HG02973 (cell line): ENCODE measurements at regions not wholly inside any gene's neighbourhood (a gene's known extent, or its start where the extent isn't known, plus 50 kb on each side); places are given as distances from the start of the nearest gene placed in this dataset.
"Not testable (repeated sequence)": the region's sequence is repeated elsewhere in the genome, so short reads cannot be mapped to it uniquely, and the experiment has no call there.

Experiments used
- ATAC-seq: cut with Tn5 transposase; IDR thresholded peaks from one replicate; pipeline ENCODE4 v1.9.1; 2021; ENCODE audit warnings: moderate library complexity; ENCODE audit not compliant: unreplicated experiment

DNA sequence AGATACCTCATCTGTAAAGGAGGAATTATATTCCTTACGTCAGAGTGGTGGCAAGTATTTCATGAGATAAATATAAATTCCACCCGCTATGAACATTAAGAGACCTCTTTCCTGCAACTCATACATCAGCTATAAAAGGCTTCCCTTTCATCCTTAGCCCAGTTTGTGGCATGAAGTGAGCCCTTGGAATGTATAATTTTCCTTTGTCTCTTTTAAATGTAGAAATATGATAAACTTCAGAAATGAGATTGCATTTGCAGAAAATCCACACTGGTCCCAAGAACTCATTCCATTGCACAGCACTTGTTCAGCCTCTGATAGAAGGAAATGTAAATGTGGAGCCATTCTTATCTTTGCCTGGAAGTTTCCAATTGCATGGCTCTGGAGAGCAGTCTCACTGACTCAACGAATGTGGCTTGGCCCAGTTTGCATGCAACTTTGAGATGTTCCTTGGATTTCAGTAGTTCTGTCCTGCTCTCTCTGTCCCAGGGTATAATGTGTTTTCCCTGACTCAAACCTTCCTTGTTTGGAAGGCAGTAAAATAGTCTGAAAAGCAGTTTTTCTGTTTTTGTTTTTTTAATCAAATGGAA is 746.4 kb downstream of the CDH11 start:
- ATAC-seq: no peak

GRCh38 chr16:64370112-64370511 is 751.8 kb downstream of the CDH11 start:
- no peak for ATAC-seq

DNA sequence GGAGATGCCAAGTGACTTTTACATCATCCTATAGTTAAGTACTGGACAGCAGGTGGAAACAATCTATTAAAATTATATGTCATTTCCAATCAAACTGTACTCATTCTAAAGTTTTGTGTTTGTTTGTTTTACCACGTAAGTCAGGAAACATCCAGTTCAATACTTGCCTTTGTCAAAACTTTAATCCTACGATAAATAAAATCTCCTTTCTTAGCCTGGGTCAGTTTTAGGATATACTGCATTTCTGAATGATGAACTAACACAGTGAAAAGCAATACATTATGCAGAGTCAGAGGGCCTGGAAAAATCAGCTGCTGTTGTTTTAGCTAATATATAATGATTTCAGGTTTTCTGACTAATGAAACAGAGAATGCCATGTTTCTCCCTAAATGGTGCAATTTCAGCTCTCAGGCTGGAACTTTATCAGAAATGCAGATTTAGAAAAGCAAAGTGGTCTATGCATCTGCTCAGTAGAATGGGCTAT is 756.4 kb downstream of the CDH11 start:
- no peak for ATAC-seq

- ATAC-seq: no peak
Observed at GRCh38 chr16:64364894-64365293, 757.0 kb downstream of the CDH11 start.

DNA sequence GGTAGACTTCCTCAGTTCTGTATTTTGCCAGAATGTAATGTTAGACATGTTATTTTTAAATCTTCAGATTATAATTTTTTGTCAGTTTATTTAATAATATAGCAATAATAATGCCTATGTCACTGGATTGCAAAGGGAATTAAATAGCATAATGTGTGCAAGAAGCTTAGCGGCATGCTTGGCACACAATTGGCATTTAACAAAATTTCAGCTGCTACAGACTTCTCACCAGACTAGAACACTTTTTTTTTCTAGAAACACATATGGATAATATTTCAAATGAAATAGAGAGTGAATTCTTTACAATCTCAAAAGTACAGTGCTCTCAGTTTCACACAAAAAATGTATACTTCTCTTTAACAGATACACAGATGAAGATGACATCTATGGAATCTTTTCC is 757.4 kb downstream of the CDH11 start:
- ATAC-seq: no peak

DNA sequence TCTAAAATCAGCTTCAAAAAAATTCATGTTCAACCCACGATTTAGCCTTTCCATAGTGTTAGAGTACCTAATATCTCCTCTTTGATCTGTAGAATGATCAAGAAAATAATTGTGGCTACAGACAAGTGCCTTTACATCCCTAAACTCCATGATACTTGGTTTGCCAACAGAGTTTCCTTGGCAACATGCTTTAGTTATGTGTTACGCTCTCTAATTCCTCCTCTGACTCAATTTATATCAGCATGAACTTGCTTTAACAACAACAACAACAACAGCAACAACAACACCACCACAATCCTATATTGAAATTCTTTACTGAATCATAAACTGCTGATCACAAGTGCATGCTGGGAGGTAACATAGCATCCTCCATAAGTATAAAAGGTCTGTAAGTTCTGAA is 757.8 kb downstream of the CDH11 start:
- ATAC-seq: no peak

DNA sequence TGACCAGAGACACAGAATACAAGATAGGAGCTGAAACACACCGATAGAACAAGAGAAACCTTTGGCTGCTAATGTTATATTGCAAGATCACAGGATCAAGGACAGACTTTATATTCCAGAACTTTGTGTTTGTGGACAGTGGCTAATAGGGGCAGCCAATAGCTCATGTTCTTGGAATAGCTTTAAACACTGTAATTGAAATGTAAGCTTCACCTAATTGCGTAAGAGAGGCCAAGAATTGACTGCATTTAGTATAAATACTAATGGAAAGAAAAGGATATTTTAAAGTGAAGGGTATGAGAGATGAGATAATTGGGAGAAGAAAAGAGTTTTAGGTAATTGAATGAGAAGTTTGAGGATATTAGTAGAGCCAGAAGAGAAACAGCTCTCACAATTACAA is 758.8 kb downstream of the CDH11 start:
- no peak for ATAC-seq

DNA sequence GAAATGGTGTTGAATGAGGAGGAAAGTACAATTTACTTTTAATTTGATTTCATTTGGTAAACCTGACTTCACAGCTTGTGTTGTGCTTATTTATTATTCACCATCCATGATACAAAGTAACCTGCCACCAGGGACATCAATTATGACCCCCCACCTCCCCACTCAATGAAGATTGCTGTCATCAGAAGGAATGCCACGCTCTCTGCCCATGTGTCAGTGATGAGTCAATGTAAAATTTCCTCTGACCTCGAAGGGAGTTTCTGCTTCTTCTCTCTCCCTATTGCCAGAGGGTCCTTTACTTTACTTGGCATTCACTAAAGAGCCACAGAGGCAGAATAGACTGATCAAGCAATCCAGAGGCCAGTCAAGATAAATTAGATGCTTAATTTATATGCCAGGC is 759.7 kb downstream of the CDH11 start:
- ATAC-seq: no peak

- ATAC-seq: no peak
Observed at GRCh38 chr16:64361753-64362152, 760.1 kb downstream of the CDH11 start.

DNA sequence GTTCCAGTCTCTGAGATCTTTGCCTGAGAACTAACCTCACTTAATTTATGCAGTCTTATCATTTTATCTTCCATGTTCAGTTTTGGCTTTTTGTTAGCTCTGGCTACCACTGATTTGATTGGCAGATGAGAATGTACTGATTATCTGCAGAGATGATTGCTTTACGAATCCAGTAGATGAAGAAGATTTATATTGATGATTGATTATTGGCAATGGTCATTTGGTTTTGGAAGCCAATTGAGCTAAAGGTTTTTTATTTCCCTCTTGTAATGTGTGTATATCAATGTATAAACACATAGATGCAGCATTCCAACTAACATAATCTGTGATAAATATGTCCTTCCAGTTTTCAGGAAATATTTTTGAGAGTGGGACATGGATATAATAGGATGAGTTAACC is 763.6 kb downstream of the CDH11 start:
- ATAC-seq: no peak

DNA sequence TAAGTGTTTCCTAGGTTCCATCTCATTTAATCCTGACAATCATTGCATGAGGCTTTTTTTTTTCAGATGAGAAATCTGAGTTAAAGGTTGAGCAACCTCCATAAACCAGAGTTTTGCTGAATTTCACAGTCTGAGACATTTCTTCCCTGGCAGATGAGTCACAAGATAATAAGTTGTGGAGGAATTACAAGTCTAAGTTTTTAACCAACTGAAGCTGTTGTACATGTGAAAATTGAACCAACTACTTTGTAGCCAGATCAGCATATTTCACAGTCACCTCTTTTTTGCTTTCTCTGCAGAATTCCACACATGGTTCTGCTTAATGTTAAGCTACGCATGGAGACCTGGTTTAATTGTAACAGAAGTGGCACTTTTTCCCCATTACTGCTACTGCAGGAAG is 765.6 kb downstream of the CDH11 start:
- no peak for ATAC-seq

- ATAC-seq: no peak
Observed at GRCh38 chr16:64352246-64352645, 769.6 kb downstream of the CDH11 start.

GRCh38 chr16:64351121-64351520 is 770.7 kb downstream of the CDH11 start:
- ATAC-seq: no peak

DNA sequence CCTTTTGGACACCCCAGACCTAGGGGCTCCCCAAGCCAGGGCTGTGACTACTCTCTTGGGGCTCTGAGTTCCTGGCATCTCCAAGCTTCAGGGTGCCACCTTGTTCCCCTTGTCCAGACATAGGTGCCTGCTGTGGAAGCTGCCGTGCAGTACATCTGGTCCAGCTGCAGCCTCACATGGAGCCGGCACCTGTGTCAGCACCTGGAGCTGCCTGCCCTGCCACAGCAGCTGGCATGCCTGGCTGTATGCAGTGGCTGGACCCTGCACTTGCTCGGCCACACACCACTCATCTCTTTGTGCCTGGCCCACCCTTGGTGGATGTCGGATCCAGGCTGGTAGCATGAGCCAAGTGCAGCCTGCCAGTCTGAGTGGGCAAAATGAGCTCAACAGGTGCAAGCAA is 775.8 kb downstream of the CDH11 start:
- no peak for ATAC-seq

DNA sequence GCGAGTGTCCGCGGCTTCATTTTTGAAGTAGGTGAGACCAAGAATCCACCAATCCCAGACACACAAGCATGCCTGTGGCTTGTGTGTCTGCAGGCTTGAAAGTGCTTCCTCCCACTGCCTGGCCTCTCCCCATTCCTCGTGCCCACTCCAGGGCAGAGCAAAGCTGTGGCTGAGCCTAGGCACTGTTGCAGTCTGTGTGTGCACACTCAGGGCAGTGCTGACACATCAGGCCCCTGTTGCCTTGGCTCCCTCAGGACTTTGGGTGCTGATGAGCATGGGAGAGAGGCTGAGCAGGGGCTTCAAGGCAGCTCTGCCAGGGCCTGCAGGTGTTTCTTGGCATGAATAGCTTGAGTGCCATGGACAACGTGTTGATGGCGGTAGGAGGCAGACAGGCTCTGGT is 776.7 kb downstream of the CDH11 start:
- ATAC-seq: no peak

DNA sequence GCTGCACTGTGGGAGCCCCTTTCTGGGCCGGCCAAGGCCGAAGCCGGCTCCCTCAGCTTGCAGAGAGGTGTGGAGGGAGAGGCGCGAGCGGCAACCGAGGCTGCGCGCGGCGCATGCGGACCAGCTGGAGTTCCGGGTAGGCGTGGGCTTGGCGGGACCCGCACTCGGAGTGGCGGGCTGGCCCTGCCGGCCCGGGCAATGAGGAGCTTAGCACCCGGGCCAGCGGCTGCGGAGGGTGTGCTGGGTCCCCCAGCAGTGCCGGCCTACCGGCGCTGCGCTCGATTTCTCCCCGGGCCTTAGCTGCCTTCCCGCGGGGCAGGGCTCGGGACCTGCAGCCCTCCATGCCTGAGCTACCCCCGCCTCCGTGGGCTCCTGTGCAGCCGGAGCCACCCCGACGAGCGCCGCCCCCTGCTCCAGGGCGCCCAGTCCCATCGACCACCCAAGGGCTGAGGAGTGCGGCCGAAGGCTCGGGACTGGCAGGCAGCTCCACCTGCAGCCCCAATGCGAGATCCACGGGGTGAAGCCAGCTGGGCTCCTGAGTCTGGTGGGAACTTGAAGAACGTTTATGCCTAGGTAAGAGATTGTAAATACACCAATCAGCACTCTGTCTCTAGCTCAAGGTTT is 777.9 kb downstream of the CDH11 start:
- not testable (repeated sequence) for ATAC-seq

DNA sequence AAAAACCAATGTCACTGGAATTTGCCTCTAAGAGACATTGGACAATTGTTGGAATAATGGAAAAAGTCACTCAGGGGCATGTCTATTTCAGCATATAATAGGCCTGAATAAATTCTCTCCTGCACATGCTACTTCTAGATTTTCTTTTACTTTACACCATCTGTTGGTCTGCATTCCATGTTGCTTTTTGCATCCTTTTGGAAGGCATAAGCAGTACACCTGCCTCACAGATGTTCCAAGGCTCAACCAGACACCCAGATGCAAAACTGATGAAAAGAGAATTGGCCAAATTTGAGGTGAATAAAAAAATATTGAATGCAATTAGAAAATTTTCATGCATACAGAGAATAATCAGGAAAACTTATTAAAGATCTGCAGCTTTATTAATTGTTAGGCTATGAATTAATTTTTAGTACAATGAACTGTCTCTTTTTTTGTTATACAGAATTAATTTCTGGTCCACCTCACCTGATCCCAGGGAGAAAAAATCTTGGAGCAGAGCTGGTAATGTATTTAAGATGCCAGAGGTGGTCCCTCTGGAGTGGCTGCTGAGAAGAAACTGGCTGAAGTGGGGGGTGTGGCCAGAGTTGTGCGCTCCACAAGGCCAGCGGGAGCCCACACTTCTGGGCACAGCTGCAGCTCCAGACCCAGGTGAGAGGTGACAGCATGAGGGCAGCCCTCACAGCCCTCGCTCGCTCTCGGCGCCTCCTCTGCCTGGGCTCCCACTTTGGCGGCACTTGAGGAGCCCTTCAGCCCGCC is 778.6 kb downstream of the CDH11 start:
- ATAC-seq: no peak

- not testable (repeated sequence) for ATAC-seq
Observed at GRCh38 chr16:64341336-64341735, 780.5 kb downstream of the CDH11 start.

DNA sequence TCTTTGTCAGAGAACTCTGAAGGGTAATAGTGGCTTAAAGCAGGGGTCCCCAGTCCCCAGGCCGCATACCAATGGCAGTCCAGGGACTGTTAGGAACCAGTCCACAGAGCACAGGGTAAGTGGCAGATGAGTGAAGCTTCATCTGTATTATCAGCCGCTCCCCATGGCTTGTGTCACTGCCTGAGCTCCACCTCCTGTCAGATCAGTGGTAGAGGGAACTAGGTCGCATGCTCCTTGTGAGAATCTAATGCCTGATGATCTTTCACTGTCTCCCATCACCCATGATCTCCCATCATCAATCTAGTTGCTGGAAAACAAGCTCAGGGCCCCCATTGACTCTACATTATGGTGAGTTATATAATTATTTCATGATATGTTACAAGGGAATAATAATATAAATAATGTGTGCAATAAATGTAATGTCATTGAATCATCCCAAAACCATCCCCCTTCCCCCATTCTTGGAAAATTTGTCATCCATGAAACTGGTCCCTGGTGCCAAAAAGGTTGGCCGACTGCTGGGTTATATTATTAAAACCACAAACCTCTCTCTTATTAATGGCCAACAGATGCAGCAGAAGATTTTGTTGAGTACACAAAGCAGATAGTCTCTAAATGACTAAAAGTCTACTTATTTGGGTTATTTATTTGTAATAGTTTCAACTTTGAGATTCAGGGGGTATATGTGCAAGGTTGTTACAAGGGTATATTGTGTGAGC is 782.7 kb downstream of the CDH11 start:
- no peak for ATAC-seq

GRCh38 chr16:64321881-64322280 is 800.0 kb downstream of the CDH11 start:
- no peak for ATAC-seq

DNA sequence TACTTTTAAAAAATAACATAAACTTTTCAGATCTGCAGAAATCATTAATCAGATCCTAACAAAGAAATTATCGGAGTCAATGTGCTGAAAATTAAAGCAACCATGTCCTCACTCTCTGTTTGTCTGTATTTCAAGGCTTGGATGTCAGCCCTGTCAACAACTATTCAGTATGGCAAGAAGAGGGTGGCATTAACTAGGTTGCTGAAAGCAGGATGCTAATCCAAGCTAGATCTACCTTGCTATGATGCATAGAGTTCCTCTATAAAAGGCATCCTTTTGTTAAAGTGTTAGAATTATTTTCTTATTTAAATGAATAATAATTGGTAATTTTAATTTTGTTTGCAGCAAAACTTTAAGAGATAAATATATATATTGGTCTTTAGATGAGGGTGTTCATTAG is 800.8 kb downstream of the CDH11 start:
- ATAC-seq: no peak

DNA sequence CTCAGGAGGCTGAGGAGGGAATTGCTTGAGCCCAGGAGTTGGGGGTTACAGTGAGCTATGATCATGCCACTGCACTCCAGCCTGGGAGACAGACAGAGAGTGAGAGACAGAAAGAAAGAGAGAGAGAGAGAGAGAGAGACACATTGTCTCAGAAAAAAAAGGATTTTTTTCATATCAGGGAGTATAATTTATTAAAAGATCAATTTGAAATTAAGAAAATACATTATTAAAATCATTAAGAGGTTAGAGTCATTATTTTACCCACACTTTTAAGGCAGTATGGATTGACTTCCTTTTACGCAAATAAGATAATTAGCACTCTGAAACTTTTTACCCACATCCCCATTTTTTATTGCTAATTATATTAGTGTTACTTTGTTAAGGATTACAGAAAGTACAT is 804.3 kb downstream of the CDH11 start:
- no peak for ATAC-seq
